HL-60 (cell line): ENCODE measurements at regions not wholly inside any gene's neighbourhood (a gene's known extent, or its start where the extent isn't known, plus 50 kb on each side); places are given as distances from the start of the nearest gene placed in this dataset.

Source experiments
- CTCF ChIP-seq: IDR thresholded peaks from one replicate; pipeline ENCODE4 v1.5.1; 2011; ENCODE audit warnings: low read length, control low read depth, inconsistent platforms; ENCODE audit not compliant: insufficient read depth
- POLR2AphosphoS5 ChIP-seq: IDR thresholded peaks from 2 replicates; pipeline ENCODE4 v1.6.1; 2012; ENCODE audit warnings: low read depth
- TF ChIP-seq, protein P1 (sequence below): IDR thresholded peaks from 2 replicates; pipeline ENCODE4 v1.6.1; 2012; ENCODE audit warnings: low read depth; ENCODE audit not compliant: insufficient replicate concordance

- TF ChIP-seq CTCF (no peak), POLR2AphosphoS5 (no peak)
- TF ChIP-seq, protein P1, sequence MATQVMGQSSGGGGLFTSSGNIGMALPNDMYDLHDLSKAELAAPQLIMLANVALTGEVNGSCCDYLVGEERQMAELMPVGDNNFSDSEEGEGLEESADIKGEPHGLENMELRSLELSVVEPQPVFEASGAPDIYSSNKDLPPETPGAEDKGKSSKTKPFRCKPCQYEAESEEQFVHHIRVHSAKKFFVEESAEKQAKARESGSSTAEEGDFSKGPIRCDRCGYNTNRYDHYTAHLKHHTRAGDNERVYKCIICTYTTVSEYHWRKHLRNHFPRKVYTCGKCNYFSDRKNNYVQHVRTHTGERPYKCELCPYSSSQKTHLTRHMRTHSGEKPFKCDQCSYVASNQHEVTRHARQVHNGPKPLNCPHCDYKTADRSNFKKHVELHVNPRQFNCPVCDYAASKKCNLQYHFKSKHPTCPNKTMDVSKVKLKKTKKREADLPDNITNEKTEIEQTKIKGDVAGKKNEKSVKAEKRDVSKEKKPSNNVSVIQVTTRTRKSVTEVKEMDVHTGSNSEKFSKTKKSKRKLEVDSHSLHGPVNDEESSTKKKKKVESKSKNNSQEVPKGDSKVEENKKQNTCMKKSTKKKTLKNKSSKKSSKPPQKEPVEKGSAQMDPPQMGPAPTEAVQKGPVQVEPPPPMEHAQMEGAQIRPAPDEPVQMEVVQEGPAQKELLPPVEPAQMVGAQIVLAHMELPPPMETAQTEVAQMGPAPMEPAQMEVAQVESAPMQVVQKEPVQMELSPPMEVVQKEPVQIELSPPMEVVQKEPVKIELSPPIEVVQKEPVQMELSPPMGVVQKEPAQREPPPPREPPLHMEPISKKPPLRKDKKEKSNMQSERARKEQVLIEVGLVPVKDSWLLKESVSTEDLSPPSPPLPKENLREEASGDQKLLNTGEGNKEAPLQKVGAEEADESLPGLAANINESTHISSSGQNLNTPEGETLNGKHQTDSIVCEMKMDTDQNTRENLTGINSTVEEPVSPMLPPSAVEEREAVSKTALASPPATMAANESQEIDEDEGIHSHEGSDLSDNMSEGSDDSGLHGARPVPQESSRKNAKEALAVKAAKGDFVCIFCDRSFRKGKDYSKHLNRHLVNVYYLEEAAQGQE, result no peak
These were observed 713.1 kb upstream of the SOX11 start for GRCh38 chr2:4979111-4979510.
